CD8-positive, alpha-beta memory T cell (primary cell): ENCODE measurements at regions not wholly inside any gene's neighbourhood (a gene's known extent, or its start where the extent isn't known, plus 50 kb on each side); places are given as distances from the start of the nearest gene placed in this dataset.

Experiments
- CTCF ChIA-PET: fragments of 350-600 bp; sonication (Branson Sonifier 250); formaldehyde crosslinking; loops from one replicate; lab custom pipeline; 2021; ENCODE audit warnings: antibody characterized with exemption; lab: Charles Lee
- POLR2A ChIA-PET: fragments of 350-600 bp; sonication (Branson Sonifier 250); formaldehyde crosslinking; loops from one replicate; lab custom pipeline; 2021; ENCODE audit warnings: antibody characterized with exemption; lab: Charles Lee
- DNase-seq, 5 donors: peaks; one replicate each; pipeline versions ENCODE4 v3.0.0 to v3.0.0-alpha.2; 2020 to 2022; ENCODE audit warnings: mixed read lengths in 1 of 5
- H3K27ac ChIP-seq: one replicate; pipeline ENCODE4 v1.7.0; 2013; ENCODE audit warnings: low read depth, mild to moderate bottlenecking, low read length, moderate library complexity
- H3K27me3 ChIP-seq: 2 replicates; pipeline ENCODE4 v1.7.0; 2013; ENCODE audit warnings: low read length, mild to moderate bottlenecking; ENCODE audit not compliant: insufficient read depth, poor library complexity, severe bottlenecking
- H3K36me3 ChIP-seq: 2 replicates; pipeline ENCODE4 v1.7.0; 2013; ENCODE audit warnings: mild to moderate bottlenecking, low read length, moderate library complexity; ENCODE audit not compliant: insufficient read depth
- H3K4me1 ChIP-seq: 2 replicates; pipeline ENCODE4 v1.7.0; 2013; ENCODE audit warnings: mild to moderate bottlenecking, low read length, moderate library complexity; ENCODE audit not compliant: insufficient read depth
- H3K4me3 ChIP-seq: 2 replicates; pipeline ENCODE4 v1.7.0; 2013; ENCODE audit warnings: mild to moderate bottlenecking, low read length
- H3K9me3 ChIP-seq: 2 replicates; pipeline ENCODE4 v1.7.0; 2013; ENCODE audit warnings: mild to moderate bottlenecking, low read length
- H3K27ac Mint-ChIP-seq, 8 donors: one replicate each; pipeline ENCODE4 v1.8.0; 2020 to 2021; ENCODE audit warnings: mixed read lengths in 8 of 8, mild to moderate bottlenecking in 6 of 8, inconsistent platforms in 3 of 8, moderate library complexity in 3 of 8
- H3K27me3 Mint-ChIP-seq, 2 donors: one replicate each; pipeline ENCODE4 v1.8.0; 2020 to 2021; ENCODE audit warnings: mixed read lengths in 2 of 2, mild to moderate bottlenecking in 1 of 2, moderate library complexity in 1 of 2
- H3K36me3 Mint-ChIP-seq, 3 donors: one replicate each; pipeline ENCODE4 v1.8.0; 2020 to 2021; ENCODE audit warnings: mixed read lengths in 3 of 3, inconsistent platforms in 1 of 3, mild to moderate bottlenecking in 1 of 3
- H3K4me1 Mint-ChIP-seq, 3 donors: one replicate each; pipeline ENCODE4 v1.8.0; 2020 to 2021; ENCODE audit warnings: mixed read lengths in 3 of 3, inconsistent platforms in 1 of 3, mild to moderate bottlenecking in 1 of 3
- H3K4me3 Mint-ChIP-seq, 7 donors: one replicate each; pipeline ENCODE4 v1.8.0; 2020 to 2021; ENCODE audit warnings: mixed read lengths in 7 of 7, mild to moderate bottlenecking in 6 of 7, moderate library complexity in 4 of 7, inconsistent platforms in 2 of 7
- H3K9me3 Mint-ChIP-seq, 5 donors: one replicate each; pipeline ENCODE4 v1.8.0; 2020 to 2022; ENCODE audit warnings: mixed read lengths in 5 of 5, mild to moderate bottlenecking in 3 of 5, moderate library complexity in 2 of 5, inconsistent platforms in 1 of 5

DNA sequence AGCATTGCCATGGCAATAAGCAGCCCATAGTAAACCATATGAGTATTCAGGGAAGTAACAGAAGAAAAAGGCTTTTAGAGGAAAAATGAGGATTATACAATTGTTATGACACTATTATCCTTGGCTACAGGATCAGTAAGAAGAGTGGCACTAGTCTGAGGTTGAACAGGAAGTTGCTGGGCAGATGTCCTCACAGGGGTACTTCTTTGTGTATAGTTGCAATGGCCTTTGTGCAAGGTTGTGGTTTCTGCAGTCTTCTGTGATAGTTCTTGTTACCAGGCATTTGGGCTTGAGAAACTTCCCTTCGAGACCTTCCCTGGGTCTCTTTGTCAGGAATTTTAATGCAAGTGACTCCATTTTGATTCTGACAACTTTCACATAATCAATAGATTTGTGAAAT lies 100.6 kb upstream of the ATP11B start:
- H3K27ac ChIP-seq: no peak overlapping the region
- H3K36me3 ChIP-seq: no peaks in the 10 kb centered on the region
- no peaks in the 10 kb centered on the region for H3K36me3 Mint-ChIP-seq
- DNase-seq: no peak
- H3K27me3 Mint-ChIP-seq: peaks cover 10 to 13% of the 10 kb centered on the region in 2 donors
- no peaks in the 10 kb centered on the region for H3K4me1 Mint-ChIP-seq
- no peaks in the 10 kb centered on the region for H3K9me3 ChIP-seq
- ChIA-PET CTCF (no interaction called here), POLR2A (no interaction called here)
- no peaks in the 10 kb centered on the region for H3K9me3 Mint-ChIP-seq
- no peak overlapping the region for H3K27ac Mint-ChIP-seq
- no peak overlapping the region for H3K4me3 Mint-ChIP-seq
- H3K4me3 ChIP-seq: no peak overlapping the region
- H3K27me3 ChIP-seq: peaks cover 5% of the 10 kb centered on the region
- no peaks in the 10 kb centered on the region for H3K4me1 ChIP-seq

DNA sequence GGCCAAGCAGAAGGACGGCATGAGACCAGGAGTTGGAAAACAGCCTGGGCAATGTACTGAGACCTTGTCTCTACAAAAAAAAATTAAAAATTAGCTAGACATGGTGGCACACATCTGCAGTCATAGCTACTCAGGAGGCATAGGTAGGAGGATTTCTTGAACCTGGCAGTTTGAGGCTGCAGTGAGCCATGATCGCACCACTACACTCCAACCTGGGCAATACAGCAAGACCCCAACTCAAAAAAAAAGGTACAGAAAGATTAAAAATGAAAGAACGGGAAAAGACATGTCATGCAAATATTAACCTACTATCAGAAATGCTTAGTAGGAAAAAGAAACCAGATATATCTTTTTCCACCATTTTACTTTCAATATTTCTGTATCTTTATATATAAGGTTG lies 99.6 kb upstream of the ATP11B start:
- no peak for DNase-seq
- Mint-ChIP-seq H3K36me3 (no peaks in the 10 kb centered on the region), H3K4me3 (no peak overlapping the region), H3K9me3 (no peaks in the 10 kb centered on the region), H3K27ac (no peak overlapping the region), H3K4me1 (no peaks in the 10 kb centered on the region), H3K27me3 (peaks cover 7 to 9% of the 10 kb centered on the region in 2 donors)
- H3K36me3 ChIP-seq: no peaks in the 10 kb centered on the region
- POLR2A ChIA-PET: no interaction called here
- no peak overlapping the region for H3K27ac ChIP-seq
- H3K4me3 ChIP-seq: no peak overlapping the region
- peaks cover 5% of the 10 kb centered on the region for H3K27me3 ChIP-seq
- no peaks in the 10 kb centered on the region for H3K9me3 ChIP-seq
- no peaks in the 10 kb centered on the region for H3K4me1 ChIP-seq
- CTCF ChIA-PET: no interaction called here

DNA sequence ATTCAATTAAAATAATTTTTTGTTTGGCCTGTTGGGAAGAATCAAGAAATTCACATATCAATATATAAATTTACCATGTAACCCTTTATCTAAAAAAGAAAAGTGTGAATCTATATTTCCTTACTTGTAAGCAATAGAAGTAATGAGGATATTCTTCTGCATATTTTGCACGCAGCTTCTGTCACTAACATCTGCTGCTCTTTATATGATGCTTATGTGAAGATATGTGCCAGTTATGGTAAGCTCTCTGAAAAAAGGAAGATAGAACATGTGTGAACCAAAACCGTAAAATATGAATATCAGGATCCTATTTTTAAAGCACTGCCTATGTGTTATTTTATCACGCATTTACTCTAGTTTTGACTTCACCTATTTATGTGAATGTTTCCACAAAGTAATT lies 96.4 kb upstream of the ATP11B start:
- peaks cover 5% of the 10 kb centered on the region for H3K27me3 ChIP-seq
- H3K4me3 Mint-ChIP-seq: no peak overlapping the region
- ChIA-PET CTCF (no interaction called here), POLR2A (no interaction called here)
- H3K4me3 ChIP-seq: no peak overlapping the region
- no peak for DNase-seq
- H3K27ac ChIP-seq: no peak overlapping the region
- no peaks in the 10 kb centered on the region for H3K9me3 Mint-ChIP-seq
- no peak overlapping the region for H3K27ac Mint-ChIP-seq
- no peaks in the 10 kb centered on the region for H3K36me3 ChIP-seq
- H3K27me3 Mint-ChIP-seq: peaks cover 3 to 5% of the 10 kb centered on the region in 2 donors
- no peaks in the 10 kb centered on the region for H3K4me1 ChIP-seq
- H3K4me1 Mint-ChIP-seq: no peaks in the 10 kb centered on the region
- no peaks in the 10 kb centered on the region for H3K36me3 Mint-ChIP-seq
- H3K9me3 ChIP-seq: no peaks in the 10 kb centered on the region

DNA sequence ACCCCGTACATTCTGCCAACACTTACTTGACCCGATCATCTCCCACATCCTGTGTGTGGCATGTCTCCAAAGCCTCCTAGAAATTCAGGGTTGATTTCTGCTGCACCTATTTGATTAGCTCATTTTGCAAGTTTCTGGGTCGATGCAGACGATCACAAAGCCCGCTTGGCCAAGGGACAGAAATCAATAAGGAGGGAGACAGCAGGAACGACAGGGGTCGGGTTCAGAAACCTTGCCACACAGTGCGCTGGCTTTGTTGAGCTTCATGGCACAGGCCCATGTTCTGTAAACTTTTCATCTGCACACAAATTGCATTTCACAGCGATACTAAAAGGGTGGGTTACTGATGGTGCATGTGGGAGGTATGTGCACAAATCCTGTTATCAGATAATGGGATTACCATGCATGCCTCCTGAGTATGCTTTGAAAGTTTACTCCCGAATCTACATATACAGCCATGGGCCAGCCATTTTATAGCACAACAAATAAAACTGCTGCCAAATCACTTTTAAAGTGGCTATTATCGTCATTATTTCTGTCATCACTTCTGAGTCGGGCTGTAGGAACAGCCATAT lies 95.9 kb upstream of the ATP11B start:
- POLR2A ChIA-PET: no interaction called here
- H3K4me1 Mint-ChIP-seq: no peaks in the 10 kb centered on the region
- CTCF ChIA-PET: no interaction called here
- no peaks in the 10 kb centered on the region for H3K36me3 Mint-ChIP-seq
- no peaks in the 10 kb centered on the region for H3K9me3 ChIP-seq
- no peak for DNase-seq
- H3K4me3 Mint-ChIP-seq: no peak overlapping the region
- no peaks in the 10 kb centered on the region for H3K9me3 Mint-ChIP-seq
- peaks cover 5% of the 10 kb centered on the region for H3K27me3 ChIP-seq
- peaks cover 3 to 5% of the 10 kb centered on the region in 2 donors for H3K27me3 Mint-ChIP-seq
- H3K36me3 ChIP-seq: no peaks in the 10 kb centered on the region
- H3K27ac ChIP-seq: no peak overlapping the region
- H3K4me1 ChIP-seq: no peaks in the 10 kb centered on the region
- no peak overlapping the region for H3K27ac Mint-ChIP-seq
- no peak overlapping the region for H3K4me3 ChIP-seq

DNA sequence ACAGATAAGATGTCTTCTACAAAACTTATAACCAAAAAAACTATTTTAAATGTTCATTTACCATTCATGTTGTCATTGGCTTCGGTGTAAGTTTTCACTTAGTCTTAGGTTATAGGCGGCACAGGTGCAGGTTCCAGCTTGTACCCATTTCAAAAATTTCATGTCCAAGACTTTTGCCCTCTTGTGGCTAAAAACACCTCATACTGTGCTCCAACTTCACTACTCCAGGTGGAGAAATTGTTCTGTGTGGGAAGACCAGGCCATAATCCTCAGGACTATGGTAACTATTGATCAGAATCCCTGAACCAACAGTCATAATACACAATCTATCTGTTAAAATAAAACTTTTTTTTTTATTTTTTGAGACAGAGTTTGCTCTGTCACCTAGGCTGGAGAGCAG lies 95.2 kb upstream of the ATP11B start:
- H3K36me3 ChIP-seq: no peaks in the 10 kb centered on the region
- peaks cover 2 to 6% of the 10 kb centered on the region in 2 donors for H3K27me3 Mint-ChIP-seq
- ChIA-PET CTCF (no interaction called here), POLR2A (no interaction called here)
- H3K4me3 ChIP-seq: no peak overlapping the region
- DNase-seq: no peak
- no peaks in the 10 kb centered on the region for H3K4me1 Mint-ChIP-seq
- H3K36me3 Mint-ChIP-seq: no peaks in the 10 kb centered on the region
- no peak overlapping the region for H3K27ac Mint-ChIP-seq
- peaks cover 2% of the 10 kb centered on the region for H3K27me3 ChIP-seq
- H3K27ac ChIP-seq: no peak overlapping the region
- no peak overlapping the region for H3K4me3 Mint-ChIP-seq
- H3K9me3 ChIP-seq: no peaks in the 10 kb centered on the region
- no peaks in the 10 kb centered on the region for H3K4me1 ChIP-seq
- no peaks in the 10 kb centered on the region for H3K9me3 Mint-ChIP-seq

DNA sequence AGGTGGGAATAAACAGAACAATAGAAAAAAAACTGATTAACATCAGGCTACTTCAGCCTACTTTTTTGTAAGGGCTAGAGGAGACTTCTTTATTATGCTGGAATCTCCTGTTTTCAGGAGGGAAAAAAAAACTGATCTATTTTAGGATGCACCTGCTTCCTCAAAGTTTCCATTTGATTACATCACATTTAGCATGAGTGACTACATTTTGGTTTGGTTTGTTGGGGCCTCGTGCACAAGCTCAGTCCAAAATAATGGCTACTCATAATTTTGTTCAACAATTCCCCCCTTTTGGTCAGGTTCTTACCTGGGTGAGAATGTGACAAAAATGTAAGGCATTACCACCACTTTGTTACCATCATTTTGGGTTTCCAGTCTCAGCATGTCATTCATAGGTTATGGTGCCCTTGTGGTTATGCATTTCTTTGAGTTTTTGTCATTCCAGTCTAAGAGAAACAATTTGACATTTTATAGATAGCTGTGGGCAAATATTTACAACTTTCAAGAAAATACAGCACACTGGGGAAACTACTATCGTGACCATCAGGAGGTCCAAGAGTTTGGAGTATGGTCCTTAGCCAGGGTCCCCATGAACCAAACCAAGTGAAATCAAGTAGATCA lies 93.6 kb upstream of the ATP11B start:
- POLR2A ChIA-PET: no interaction called here
- H3K4me1 Mint-ChIP-seq: no peaks in the 10 kb centered on the region

DNA sequence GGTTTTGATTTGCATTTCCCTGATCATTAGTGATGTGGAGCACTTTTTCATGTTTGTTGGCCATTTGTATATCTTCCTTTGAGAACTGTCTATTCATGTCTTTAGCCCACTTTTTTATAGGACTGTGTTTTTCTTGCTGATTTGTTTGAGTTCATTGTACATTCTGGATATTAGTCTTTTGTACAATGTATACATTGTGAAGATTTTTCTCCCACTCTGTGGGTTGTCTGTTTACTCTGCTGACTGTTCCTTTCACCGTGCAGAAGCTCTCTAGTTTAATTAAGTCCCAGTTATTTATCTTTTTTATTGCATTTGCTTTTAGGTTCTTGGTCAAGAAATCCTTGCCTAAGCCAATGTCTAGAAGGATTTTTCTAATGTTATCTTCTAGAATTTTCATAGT lies 91.1 kb upstream of the ATP11B start:
- Mint-ChIP-seq H3K27me3 (peaks cover 2 to 26% of the 10 kb centered on the region in 2 donors), H3K9me3 (no peaks in the 10 kb centered on the region), H3K36me3 (no peaks in the 10 kb centered on the region), H3K4me1 (no peaks in the 10 kb centered on the region), H3K27ac (no peak overlapping the region), H3K4me3 (no peak overlapping the region)
- Histone ChIP-seq H3K9me3 (no peaks in the 10 kb centered on the region), H3K4me1 (no peaks in the 10 kb centered on the region), H3K27me3 (no peaks in the 10 kb centered on the region), H3K4me3 (no peak overlapping the region), H3K27ac (no peak overlapping the region), H3K36me3 (no peaks in the 10 kb centered on the region)
- DNase-seq: no peak
- ChIA-PET POLR2A (no interaction called here), CTCF (interaction anchor here (1.3 kb wide), 1 partner anchor 12 kb away, joined by 3 read pairs; no protein-coding TSS in a partner anchor)

More for the DNA sequence above, 93.6 kb upstream of the ATP11B start:
- Mint-ChIP-seq H3K4me3 (no peak overlapping the region), H3K27ac (no peak overlapping the region), H3K27me3 (peaks cover 2 to 14% of the 10 kb centered on the region in 2 donors), H3K36me3 (no peaks in the 10 kb centered on the region), H3K9me3 (no peaks in the 10 kb centered on the region)
- H3K27me3 ChIP-seq: no peaks in the 10 kb centered on the region
- no peak for DNase-seq
- H3K36me3 ChIP-seq: no peaks in the 10 kb centered on the region
- no peak overlapping the region for H3K4me3 ChIP-seq
- H3K4me1 ChIP-seq: no peaks in the 10 kb centered on the region
- CTCF ChIA-PET: no interaction called here
- H3K27ac ChIP-seq: no peak overlapping the region
- H3K9me3 ChIP-seq: no peaks in the 10 kb centered on the region

DNA sequence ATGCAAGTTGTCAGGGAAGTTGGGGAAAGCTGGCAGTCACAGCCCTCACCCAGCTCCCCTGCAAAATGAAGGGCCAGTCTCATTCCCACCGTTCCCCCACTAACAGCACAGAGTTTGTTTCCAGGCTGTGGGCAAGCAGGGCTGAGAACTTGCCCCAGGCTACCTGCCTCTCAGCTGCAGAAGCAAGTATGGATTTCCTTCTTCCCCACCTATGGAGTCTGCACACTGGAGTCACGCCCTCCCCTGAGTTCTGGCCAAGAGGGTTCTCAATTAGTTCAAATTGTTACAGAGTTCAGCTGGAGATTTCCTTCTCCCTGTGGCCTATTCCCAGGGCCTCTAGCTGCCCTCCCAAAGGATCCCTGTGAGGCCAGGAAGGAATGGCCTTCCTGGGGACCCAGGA lies 90.1 kb upstream of the ATP11B start:
- H3K36me3 Mint-ChIP-seq: no peaks in the 10 kb centered on the region
- POLR2A ChIA-PET: no interaction called here
- CTCF ChIA-PET: interaction anchor here (1.3 kb wide), 1 partner anchor 11 kb away, joined by 3 read pairs; no protein-coding TSS in a partner anchor

More for the DNA sequence above, 90.1 kb upstream of the ATP11B start:
- Mint-ChIP-seq H3K27ac (no peak overlapping the region), H3K4me1 (no peaks in the 10 kb centered on the region), H3K27me3 (peaks cover 2 to 26% of the 10 kb centered on the region in 2 donors), H3K9me3 (no peaks in the 10 kb centered on the region), H3K4me3 (no peak overlapping the region)
- no peak overlapping the region for H3K27ac ChIP-seq
- H3K27me3 ChIP-seq: no peaks in the 10 kb centered on the region
- H3K9me3 ChIP-seq: no peaks in the 10 kb centered on the region
- H3K4me3 ChIP-seq: no peak overlapping the region
- no peaks in the 10 kb centered on the region for H3K4me1 ChIP-seq
- no peak for DNase-seq
- H3K36me3 ChIP-seq: no peaks in the 10 kb centered on the region
